Trophoblast cell (in vitro differentiated cells and primary cell): ENCODE measurements at regions not wholly inside any gene's neighbourhood (a gene's known extent, or its start where the extent isn't known, plus 50 kb on each side); places are given as distances from the start of the nearest gene placed in this dataset.
"Not testable (repeated sequence)": the region's sequence is repeated elsewhere in the genome, so short reads cannot be mapped to it uniquely, and the experiment has no call there.

ENCODE experiments used
- DNase-seq, 2 donors: peaks; one replicate each; pipeline ENCODE4 v3.0.0-alpha.2; 2016
- H2AFZ ChIP-seq: 2 replicates; pipeline ENCODE4 v1.6.1; 2013; ENCODE audit warnings: low read length, moderate library complexity, mild to moderate bottlenecking; ENCODE audit not compliant: insufficient read depth, poor library complexity
- H2AK5ac ChIP-seq: 2 replicates; pipeline ENCODE4 v1.6.1; 2013; ENCODE audit warnings: mild to moderate bottlenecking, low read length
- H2BK120ac ChIP-seq: 2 replicates; pipeline ENCODE4 v1.6.1; 2013; ENCODE audit warnings: low read length, mild to moderate bottlenecking, moderate library complexity; ENCODE audit not compliant: insufficient read depth, poor library complexity
- H2BK12ac ChIP-seq: 2 replicates; pipeline ENCODE4 v1.6.1; 2013; ENCODE audit warnings: mild to moderate bottlenecking, low read length, moderate library complexity
- H2BK5ac ChIP-seq: 2 replicates; pipeline ENCODE4 v1.6.1; 2013; ENCODE audit warnings: low read length, low read depth, moderate library complexity, mild to moderate bottlenecking; ENCODE audit not compliant: poor library complexity
- H3K14ac ChIP-seq: 2 replicates; pipeline ENCODE4 v1.6.1; 2013; ENCODE audit warnings: mild to moderate bottlenecking, low read length
- H3K18ac ChIP-seq: 2 replicates; pipeline ENCODE4 v1.6.1; 2013; ENCODE audit warnings: mild to moderate bottlenecking, low read length
- H3K23ac ChIP-seq: 2 replicates; pipeline ENCODE4 v1.6.1; 2013; ENCODE audit warnings: low read length
- H3K27ac ChIP-seq: 2 replicates; pipeline ENCODE4 v1.5.1; 2013; ENCODE audit warnings: low read depth, mild to moderate bottlenecking, inconsistent platforms, low read length, moderate library complexity
- H3K27me3 ChIP-seq: 2 replicates; pipeline ENCODE4 v1.6.1; 2013; ENCODE audit warnings: inconsistent platforms, mild to moderate bottlenecking, low read length, moderate library complexity; ENCODE audit not compliant: insufficient read depth
- H3K36me3 ChIP-seq, 2 experiments: 1 replicate in 1 of 2; 2 replicates in 1 of 2; pipeline ENCODE4 v1.6.1; 2013; ENCODE audit warnings: low read length in 2 of 2, mild to moderate bottlenecking in 2 of 2, moderate library complexity in 1 of 2; ENCODE audit not compliant: insufficient read depth in 2 of 2, control insufficient read depth in 1 of 2
- H3K4ac ChIP-seq: 2 replicates; pipeline ENCODE4 v1.6.1; 2013; ENCODE audit warnings: low read depth, mild to moderate bottlenecking, low read length, moderate library complexity
- H3K4me1 ChIP-seq, 2 experiments: 1 replicate in 1 of 2; 2 replicates in 1 of 2; pipeline ENCODE4 v1.6.1; 2013; ENCODE audit warnings: low read length in 2 of 2, mild to moderate bottlenecking in 2 of 2, moderate library complexity in 1 of 2; ENCODE audit not compliant: insufficient read depth in 2 of 2, control insufficient read depth in 1 of 2
- H3K4me2 ChIP-seq: 2 replicates; pipeline ENCODE4 v1.6.1; 2013; ENCODE audit warnings: inconsistent platforms, mild to moderate bottlenecking, low read length, moderate library complexity
- H3K4me3 ChIP-seq: 2 replicates; pipeline ENCODE4 v1.5.1; 2013; ENCODE audit warnings: mild to moderate bottlenecking, low read depth, low read length, inconsistent platforms
- H3K79me1 ChIP-seq: one replicate; pipeline ENCODE4 v1.6.1; 2013; ENCODE audit warnings: low read length
- H3K79me2 ChIP-seq: 2 replicates; pipeline ENCODE4 v1.6.1; 2013; ENCODE audit warnings: low read length, mild to moderate bottlenecking; ENCODE audit not compliant: control insufficient read depth, insufficient read depth, poor library complexity
- H3K9ac ChIP-seq: 2 replicates; pipeline ENCODE4 v1.6.1; 2013; ENCODE audit warnings: mild to moderate bottlenecking, low read length
- H3K9me3 ChIP-seq: 2 replicates; pipeline ENCODE4 v1.6.1; 2013; ENCODE audit warnings: low read depth, mild to moderate bottlenecking, control low read depth, inconsistent platforms, low read length; ENCODE audit not compliant: insufficient read depth
- H4K12ac ChIP-seq: 2 replicates; pipeline ENCODE4 v1.6.1; 2013; ENCODE audit warnings: low read depth, mild to moderate bottlenecking, low read length, moderate library complexity
- H4K8ac ChIP-seq: 2 replicates; pipeline ENCODE4 v1.6.1; 2013; ENCODE audit warnings: low read depth, mild to moderate bottlenecking, low read length, moderate library complexity
- H4K91ac ChIP-seq: one replicate; pipeline ENCODE4 v1.6.1; 2013; ENCODE audit warnings: low read depth, mild to moderate bottlenecking, low read length, moderate library complexity
- WGBS: extraction: QIAGEN DNeasy Blood & Tissue Kit; methylation state at CpG from one replicate; pipeline ENCODE4 v1.1.7; 2013; ENCODE audit warnings: missing lambda C conversion rate; ENCODE audit not compliant: insufficient read length, insufficient coverage; ENCODE audit errors: extremely low coverage; 5-methylcytosine and 5-hydroxymethylcytosine counted together

GRCh38 chr4:84218031-84218430 lies 281.1 kb downstream of the NKX6-1 start:
- no peak overlapping the region for H2BK5ac ChIP-seq
- H3K23ac ChIP-seq: no peak overlapping the region
- H3K14ac ChIP-seq: no peak overlapping the region
- no peak overlapping the region for H4K12ac ChIP-seq
- no CpG with 5 or more reads among the region's 9 CpGs for WGBS
- no peak overlapping the region for H3K4me2 ChIP-seq
- no peak overlapping the region for H4K91ac ChIP-seq
- no peak overlapping the region for H3K4me3 ChIP-seq
- no peak overlapping the region for H4K8ac ChIP-seq
- H3K27ac ChIP-seq: no peak overlapping the region
- H3K4ac ChIP-seq: no peak overlapping the region
- no peak overlapping the region for H3K18ac ChIP-seq
- H3K9me3 ChIP-seq: no peaks in the 10 kb centered on the region
- H2BK12ac ChIP-seq: no peak overlapping the region
- no peaks in the 10 kb centered on the region for H3K4me1 ChIP-seq
- no peaks in the 10 kb centered on the region for H3K36me3 ChIP-seq
- no peaks in the 10 kb centered on the region for H3K79me1 ChIP-seq
- H2AK5ac ChIP-seq: no peak overlapping the region
- DNase-seq: no peak
- no peak overlapping the region for H2BK120ac ChIP-seq
- H3K27me3 ChIP-seq: no peaks in the 10 kb centered on the region
- H3K9ac ChIP-seq: no peak overlapping the region
- H2AFZ ChIP-seq: no peak overlapping the region
- no peaks in the 10 kb centered on the region for H3K79me2 ChIP-seq

- Histone ChIP-seq H3K18ac (no peak overlapping the region), H3K4me3 (no peak overlapping the region), H3K79me2 (no peaks in the 10 kb centered on the region), H3K4me1 (no peaks in the 10 kb centered on the region), H3K4ac (no peak overlapping the region), H4K8ac (no peak overlapping the region), H3K9ac (no peak overlapping the region), H2BK12ac (no peak overlapping the region), H2BK120ac (no peak overlapping the region), H3K27ac (no peak overlapping the region), H3K14ac (no peak overlapping the region), H3K23ac (no peak overlapping the region), H3K4me2 (no peak overlapping the region), H2AK5ac (no peak overlapping the region), H3K79me1 (no peaks in the 10 kb centered on the region), H2BK5ac (no peak overlapping the region), H3K36me3 (no peaks in the 10 kb centered on the region), H2AFZ (no peak overlapping the region), H4K12ac (no peak overlapping the region), H3K27me3 (no peaks in the 10 kb centered on the region), H3K9me3 (no peaks in the 10 kb centered on the region), H4K91ac (no peak overlapping the region)
- no peak for DNase-seq
- WGBS: no CpG with 5 or more reads among the region's 2 CpGs
Observed at GRCh38 chr4:84215217-84215616, 283.9 kb downstream of the NKX6-1 start.

GRCh38 chr4:84206226-84206625 lies 292.9 kb downstream of the NKX6-1 start:
- not testable (repeated sequence) for H3K9ac ChIP-seq, H3K36me3 ChIP-seq, H3K27ac ChIP-seq, H3K4me3 ChIP-seq, H3K27me3 ChIP-seq, H2BK12ac ChIP-seq, H3K79me1 ChIP-seq, H2AK5ac ChIP-seq, H3K18ac ChIP-seq, H3K79me2 ChIP-seq, H4K91ac ChIP-seq, H3K14ac ChIP-seq, H3K9me3 ChIP-seq, H2BK5ac ChIP-seq, H4K8ac ChIP-seq, H4K12ac ChIP-seq, H2AFZ ChIP-seq, H3K23ac ChIP-seq, H3K4me2 ChIP-seq, H3K4me1 ChIP-seq, H2BK120ac ChIP-seq, H3K4ac ChIP-seq
- WGBS: no CpG with 5 or more reads among the region's 4 CpGs
- DNase-seq: peak; percentile 76 to 88

GRCh38 chr4:84189144-84189543 lies 309.9 kb downstream of the NKX6-1 start:
- H3K4ac ChIP-seq: no peak overlapping the region
- no peaks in the 10 kb centered on the region for H3K9me3 ChIP-seq
- H2AK5ac ChIP-seq: no peak overlapping the region
- H3K79me1 ChIP-seq: no peaks in the 10 kb centered on the region
- H3K4me1 ChIP-seq: no peaks in the 10 kb centered on the region
- no peak overlapping the region for H4K8ac ChIP-seq
- no peak overlapping the region for H3K18ac ChIP-seq
- DNase-seq: no peak
- H3K79me2 ChIP-seq: no peaks in the 10 kb centered on the region
- no peak overlapping the region for H3K14ac ChIP-seq
- H3K9ac ChIP-seq: no peak overlapping the region
- no peak overlapping the region for H2BK120ac ChIP-seq
- H2BK5ac ChIP-seq: no peak overlapping the region
- H3K4me2 ChIP-seq: no peak overlapping the region
- no peak overlapping the region for H2AFZ ChIP-seq
- H3K36me3 ChIP-seq: no peaks in the 10 kb centered on the region
- H4K12ac ChIP-seq: no peak overlapping the region
- H3K4me3 ChIP-seq: no peak overlapping the region
- H2BK12ac ChIP-seq: no peak overlapping the region
- no peaks in the 10 kb centered on the region for H3K27me3 ChIP-seq
- no peak overlapping the region for H3K23ac ChIP-seq
- H3K27ac ChIP-seq: no peak overlapping the region
- no peak overlapping the region for H4K91ac ChIP-seq
- whole genome bisulfite sequencing: no CpG with 5 or more reads among the region's 1 CpG
